HepG2 (cell line): ENCODE measurements at regions not wholly inside any gene's neighbourhood (a gene's known extent, or its start where the extent isn't known, plus 50 kb on each side); places are given as distances from the start of the nearest gene placed in this dataset.

Source experiments
- ATAC-seq: fragments of 200-7000 bp; cut with Tn5 transposase; 3 replicates; pipeline ENCODE4 v1.9.1; 2020; ENCODE audit warnings: mild to moderate bottlenecking, moderate library complexity
- BruUV-seq: library from RNA; stranded (reverse); fragments of 400-500 nt; replicated peaks from 2 replicates; lab custom pipeline; 2021; lab: Mats Ljungman, UMichigan
- CTCF ChIA-PET: fragments of 300-600 bp; formaldehyde crosslinking; extraction: SDS; loops from one replicate; lab custom pipeline; 2021; ENCODE audit warnings: low total read pairs, inconsistent platforms, low intra/inter-chr PET ratio; lab: Yijun Ruan, JAX
- POLR2A ChIA-PET: fragments of 350-600 bp; sonication (Branson Sonifier 250); formaldehyde crosslinking; loops from one replicate; lab custom pipeline; 2020; ENCODE audit warnings: antibody characterized with exemption, inconsistent platforms; lab: Yijun Ruan, JAX
- DNase-seq: peaks from one replicate; pipeline ENCODE4 v3.0.0-alpha.2; 2015; ENCODE audit warnings: low spot score
- FAIRE-seq: peaks from 3 replicates; lab custom pipeline; 2011; peaks lifted over from hg19 to GRCh38; lab: Jason Lieb, UNC
- H2AFZ ChIP-seq: one replicate; pipeline ENCODE4 v1.6.1; 2011; ENCODE audit warnings: low read length, inconsistent platforms
- H3K27ac ChIP-seq: fragments of 300-600 bp; 3 replicates; pipeline ENCODE4 v1.8.0; 2011; ENCODE audit warnings: mixed run types, mild to moderate bottlenecking, mixed read lengths, low read length, inconsistent platforms; ENCODE audit not compliant: insufficient read depth; ENCODE audit errors: extremely low read length
- H3K27me3 ChIP-seq, 2 experiments: fragments of 200-600 bp in 1 of 2; 2 replicates in 1 of 2; 3 replicates in 1 of 2; pipeline versions ENCODE4 v1.6.0 to v1.8.0; 2011; ENCODE audit warnings: low read length in 2 of 2, mild to moderate bottlenecking in 2 of 2, moderate library complexity in 2 of 2, inconsistent platforms in 1 of 2; ENCODE audit not compliant: insufficient read depth in 2 of 2, control insufficient read depth in 1 of 2
- H3K36me3 ChIP-seq, 2 experiments: fragments of 200-600 bp in 1 of 2; replicated peaks in 1 of 2; 2 replicates in 1 of 2; 3 replicates in 1 of 2; pipeline versions ENCODE4 v1.5.1 to v1.8.0; 2011; ENCODE audit warnings: low read length in 2 of 2, inconsistent platforms in 1 of 2; ENCODE audit not compliant: insufficient read depth in 2 of 2, control insufficient read depth in 1 of 2
- H3K4me1 ChIP-seq: 2 replicates; pipeline ENCODE4 v1.5.1; 2012; ENCODE audit warnings: low read length, inconsistent platforms; ENCODE audit not compliant: insufficient read depth
- H3K4me2 ChIP-seq: 2 replicates; pipeline ENCODE4 v1.6.0; 2011; ENCODE audit warnings: low read depth, low read length, inconsistent platforms
- H3K4me3 ChIP-seq, 3 experiments: fragments of 200-600 bp in 1 of 3; sonication (generic), shearing (Covaris generic) in 1 of 3; replicated peaks in 1 of 3; 2 replicates each; pipeline ENCODE4 v1.5.1; 2011 to 2016; ENCODE audit warnings: low read length in 3 of 3, inconsistent platforms in 2 of 3, low read depth in 2 of 3, mild to moderate bottlenecking in 2 of 3, control low read depth in 1 of 3, mixed read lengths in 1 of 3; ENCODE audit not compliant: insufficient read depth in 1 of 3
- H3K79me2 ChIP-seq: one replicate; pipeline ENCODE4 v1.6.1; 2011; ENCODE audit warnings: low read length, inconsistent platforms; ENCODE audit not compliant: insufficient read depth
- H3K9ac ChIP-seq: 2 replicates; pipeline ENCODE4 v1.6.0; 2011; ENCODE audit warnings: mild to moderate bottlenecking, low read depth, low read length, inconsistent platforms; ENCODE audit not compliant: insufficient read depth
- H3K9me3 ChIP-seq: 2 replicates; pipeline ENCODE4 v1.5.1; 2012; ENCODE audit warnings: mild to moderate bottlenecking, low read length
- H4K20me1 ChIP-seq: 2 replicates; pipeline ENCODE4 v1.6.0; 2011; ENCODE audit warnings: inconsistent platforms, mild to moderate bottlenecking, low read length, moderate library complexity; ENCODE audit not compliant: insufficient read depth
- ATM ChIP-seq: fragments of 450-650 bp; IDR thresholded peaks from 2 replicates; pipeline ENCODE4 v1.7.1; 2017; ENCODE audit warnings: mild to moderate bottlenecking, borderline replicate concordance
- DPF2 ChIP-seq: sonication (generic); formaldehyde crosslinking; IDR thresholded peaks from 2 replicates; pipeline ENCODE4 v1.4.0; 2020; ENCODE audit warnings: mild to moderate bottlenecking, low read depth, missing genetic modification reagents, borderline replicate concordance
- HMGA1 ChIP-seq: sonication (generic); formaldehyde crosslinking; conservative IDR thresholded peaks from 2 replicates; pipeline ENCODE4 v1.4.0; 2020; ENCODE audit warnings: missing genetic modification reagents
- ISL2 ChIP-seq: sonication (generic); formaldehyde crosslinking; IDR thresholded peaks from 2 replicates; pipeline ENCODE4 v1.5.0; 2020; ENCODE audit warnings: missing genetic modification reagents
- KMT2A ChIP-seq: sonication (generic); formaldehyde crosslinking; IDR thresholded peaks from 2 replicates; pipeline ENCODE4 v1.4.0; 2020; ENCODE audit warnings: missing genetic modification reagents
- NFKBIZ ChIP-seq: IDR thresholded peaks from 2 replicates; pipeline ENCODE4 v1.6.1; 2018; ENCODE audit warnings: missing genetic modification reagents, missing compliant biosample characterization
- NRL ChIP-seq: sonication (generic); formaldehyde crosslinking; IDR thresholded peaks from 2 replicates; pipeline ENCODE4 v1.5.0; 2020; ENCODE audit warnings: missing genetic modification reagents, mild to moderate bottlenecking, moderate library complexity, borderline replicate concordance
- U2AF2 ChIP-seq: fragments of 200-400 bp; formaldehyde crosslinking; IDR thresholded peaks from 2 replicates; pipeline ENCODE4 v1.6.1; 2017; ENCODE audit warnings: low read depth, mild to moderate bottlenecking, low read length
- ZNF776 ChIP-seq: sonication (generic); formaldehyde crosslinking; IDR thresholded peaks from 2 replicates; pipeline ENCODE4 v1.4.0; 2020; ENCODE audit warnings: mild to moderate bottlenecking, missing genetic modification reagents
- WGBS: methylation state at CpG from one replicate; pipeline ENCODE4 v1.1.6; 2017; ENCODE audit warnings: low lambda C conversion rate; 5-methylcytosine and 5-hydroxymethylcytosine counted together
- in situ Hi-C: cut with HindIII; loops from 2 replicates; pipeline ENCODE4 v1.10.0; 2017; ENCODE audit warnings: low pct_unique_long_range_greater_than_20kb; ENCODE audit not compliant: extremely low pct_ligation_motif_present
- intact Hi-C: fragments of 100-400 bp; cut with micrococcal nuclease; formaldehyde crosslinking; loops from one replicate; pipeline ENCODE4 v1.10.0; 2022; ENCODE audit not compliant: unreplicated experiment
- TF ChIP-seq, protein P1 (sequence below): sonication (generic); formaldehyde crosslinking; IDR thresholded peaks from 2 replicates; pipeline ENCODE4 v1.5.1; 2020; ENCODE audit warnings: missing genetic modification reagents, mild to moderate bottlenecking, borderline replicate concordance
- TF ChIP-seq, protein P2 (sequence below): sonication (generic); formaldehyde crosslinking; IDR thresholded peaks from 2 replicates; pipeline ENCODE4 v1.8.1; 2023; ENCODE audit warnings: mild to moderate bottlenecking, missing genetic modification reagents
- TF ChIP-seq, protein P3 (sequence below): sonication (generic); formaldehyde crosslinking; IDR thresholded peaks from 2 replicates; pipeline ENCODE4 v1.4.0; 2020; ENCODE audit warnings: mild to moderate bottlenecking, missing genetic modification reagents

DNA sequence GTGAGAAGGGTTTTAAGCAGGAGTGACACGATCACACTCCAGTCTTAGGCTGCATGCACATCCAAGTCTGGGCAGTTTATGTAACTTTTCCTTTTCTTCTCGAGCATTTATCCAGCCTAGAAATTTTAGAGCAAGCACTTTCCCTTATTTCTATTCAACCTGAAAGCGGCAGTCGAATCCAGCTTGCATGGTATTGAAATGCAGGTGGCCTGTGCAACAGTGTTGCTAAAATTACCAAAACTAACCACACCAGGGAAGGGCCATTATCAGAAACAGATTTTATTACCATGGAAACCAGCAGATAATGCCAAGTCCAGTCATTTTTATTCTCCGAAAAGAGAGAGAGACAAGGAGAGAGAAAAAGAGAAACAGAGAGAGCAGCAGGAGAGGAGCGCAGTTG lies 179.9 kb upstream of the ZC3H12A start (continued):
- no peak for TF ChIP-seq HMGA1

DNA sequence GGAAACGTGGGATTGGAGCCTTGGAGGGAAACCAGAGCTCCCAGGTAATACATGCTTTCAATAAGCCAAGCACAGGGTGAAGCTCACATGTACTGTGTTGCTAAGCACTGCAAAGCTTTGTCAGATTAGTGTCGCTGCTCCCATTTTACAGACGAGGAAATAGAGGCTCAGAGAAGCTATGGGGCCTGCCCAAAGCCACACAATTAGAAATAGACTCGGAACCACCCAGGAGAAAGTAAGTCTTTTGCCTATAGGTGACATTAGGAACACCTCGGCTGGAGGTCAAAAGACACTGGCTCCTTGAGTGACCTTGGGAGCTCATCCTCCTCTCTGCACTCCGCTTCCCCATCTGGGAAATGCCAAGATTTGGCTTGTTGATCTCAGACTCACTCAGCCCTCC lies 175.6 kb upstream of the ZC3H12A start:
- in situ Hi-C loops, result no loop called here
- Histone ChIP-seq H3K79me2 (no peaks in the 10 kb centered on the region), H3K27me3 (peaks cover 0 to 26% of the 10 kb centered on the region in 2 experiments; a peak in 2 of 5 replicates), H3K4me3 (no peak overlapping the region), H4K20me1 (no peaks in the 10 kb centered on the region), H2AFZ (no peak overlapping the region), H3K36me3 (no peaks in the 10 kb centered on the region), H3K27ac (no peak overlapping the region), H3K9ac (no peak overlapping the region), H3K9me3 (no peaks in the 10 kb centered on the region), H3K4me2 (no peak overlapping the region), H3K4me1 (no peaks in the 10 kb centered on the region)
- no peak for FAIRE-seq
- no peak for ATAC-seq
- TF ChIP-seq DPF2 (CRISPR knock-in tag) (no peak), ISL2 (CRISPR knock-in tag) (no peak), NRL (CRISPR knock-in tag) (no peak)
- BruUV-seq, result no TSS peak
- intact Hi-C loops, result no loop called here
- 5% methylated on average over 6 of the region's 6 CpGs for WGBS
- ChIA-PET CTCF (no interaction called here), POLR2A (no interaction called here)
- DNase-seq, result no peak

DNA sequence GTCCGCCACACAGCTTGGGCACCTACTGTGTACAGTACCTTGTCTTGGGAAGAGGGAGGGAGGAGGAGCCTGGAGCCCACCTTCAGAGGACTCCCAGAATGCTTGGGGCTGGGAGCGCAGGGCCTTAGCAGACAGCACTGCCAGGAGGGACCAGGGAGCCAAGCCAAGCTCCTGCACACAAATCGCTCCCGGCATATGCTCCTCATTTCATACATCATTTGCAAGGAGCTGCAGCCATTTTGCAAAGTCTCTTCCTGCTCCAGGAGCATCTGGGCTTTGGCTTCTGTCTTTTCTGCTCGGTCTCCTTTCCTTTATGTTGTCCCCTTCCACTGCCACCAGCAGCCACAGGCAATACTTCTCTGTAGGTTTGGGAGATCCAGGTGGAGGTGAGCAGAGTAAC lies 175.2 kb upstream of the ZC3H12A start:
- ATAC-seq, result no peak
- DNase-seq, result no peak
- H3K9ac ChIP-seq, result no peak overlapping the region
- ChIA-PET POLR2A (no interaction called here), CTCF (no interaction called here)
- BruUV-seq, result no TSS peak
- no peaks in the 10 kb centered on the region for H3K9me3 ChIP-seq
- H2AFZ ChIP-seq, result no peak overlapping the region
- H3K36me3 ChIP-seq, result no peaks in the 10 kb centered on the region
- H4K20me1 ChIP-seq, result no peaks in the 10 kb centered on the region
- no peak overlapping the region for H3K4me3 ChIP-seq
- no peak for FAIRE-seq
- 19% methylated on average over 2 of the region's 5 CpGs for WGBS
- no peak overlapping the region for H3K4me2 ChIP-seq
- no peaks in the 10 kb centered on the region for H3K4me1 ChIP-seq
- no peaks in the 10 kb centered on the region for H3K79me2 ChIP-seq
- peaks cover 0 to 23% of the 10 kb centered on the region in 2 experiments; a peak in 2 of 5 replicates for H3K27me3 ChIP-seq
- intact Hi-C loops (no loop called here), in situ Hi-C loops (no loop called here)
- H3K27ac ChIP-seq, result no peak overlapping the region
- TF ChIP-seq ATM (no peak), ZNF776 (CRISPR knock-in tag) (no peak), KMT2A (CRISPR knock-in tag) (no peak), NFKBIZ (CRISPR knock-in tag) (no peak), U2AF2 (no peak)
- TF ChIP-seq, protein P1, sequence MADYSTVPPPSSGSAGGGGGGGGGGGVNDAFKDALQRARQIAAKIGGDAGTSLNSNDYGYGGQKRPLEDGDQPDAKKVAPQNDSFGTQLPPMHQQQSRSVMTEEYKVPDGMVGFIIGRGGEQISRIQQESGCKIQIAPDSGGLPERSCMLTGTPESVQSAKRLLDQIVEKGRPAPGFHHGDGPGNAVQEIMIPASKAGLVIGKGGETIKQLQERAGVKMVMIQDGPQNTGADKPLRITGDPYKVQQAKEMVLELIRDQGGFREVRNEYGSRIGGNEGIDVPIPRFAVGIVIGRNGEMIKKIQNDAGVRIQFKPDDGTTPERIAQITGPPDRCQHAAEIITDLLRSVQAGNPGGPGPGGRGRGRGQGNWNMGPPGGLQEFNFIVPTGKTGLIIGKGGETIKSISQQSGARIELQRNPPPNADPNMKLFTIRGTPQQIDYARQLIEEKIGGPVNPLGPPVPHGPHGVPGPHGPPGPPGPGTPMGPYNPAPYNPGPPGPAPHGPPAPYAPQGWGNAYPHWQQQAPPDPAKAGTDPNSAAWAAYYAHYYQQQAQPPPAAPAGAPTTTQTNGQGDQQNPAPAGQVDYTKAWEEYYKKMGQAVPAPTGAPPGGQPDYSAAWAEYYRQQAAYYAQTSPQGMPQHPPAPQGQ, result no peak
- TF ChIP-seq, protein P2, sequence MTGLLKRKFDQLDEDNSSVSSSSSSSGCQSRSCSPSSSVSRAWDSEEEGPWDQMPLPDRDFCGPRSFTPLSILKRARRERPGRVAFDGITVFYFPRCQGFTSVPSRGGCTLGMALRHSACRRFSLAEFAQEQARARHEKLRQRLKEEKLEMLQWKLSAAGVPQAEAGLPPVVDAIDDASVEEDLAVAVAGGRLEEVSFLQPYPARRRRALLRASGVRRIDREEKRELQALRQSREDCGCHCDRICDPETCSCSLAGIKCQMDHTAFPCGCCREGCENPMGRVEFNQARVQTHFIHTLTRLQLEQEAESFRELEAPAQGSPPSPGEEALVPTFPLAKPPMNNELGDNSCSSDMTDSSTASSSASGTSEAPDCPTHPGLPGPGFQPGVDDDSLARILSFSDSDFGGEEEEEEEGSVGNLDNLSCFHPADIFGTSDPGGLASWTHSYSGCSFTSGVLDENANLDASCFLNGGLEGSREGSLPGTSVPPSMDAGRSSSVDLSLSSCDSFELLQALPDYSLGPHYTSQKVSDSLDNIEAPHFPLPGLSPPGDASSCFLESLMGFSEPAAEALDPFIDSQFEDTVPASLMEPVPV (CRISPR knock-in tag), result no peak
- TF ChIP-seq, protein P3, sequence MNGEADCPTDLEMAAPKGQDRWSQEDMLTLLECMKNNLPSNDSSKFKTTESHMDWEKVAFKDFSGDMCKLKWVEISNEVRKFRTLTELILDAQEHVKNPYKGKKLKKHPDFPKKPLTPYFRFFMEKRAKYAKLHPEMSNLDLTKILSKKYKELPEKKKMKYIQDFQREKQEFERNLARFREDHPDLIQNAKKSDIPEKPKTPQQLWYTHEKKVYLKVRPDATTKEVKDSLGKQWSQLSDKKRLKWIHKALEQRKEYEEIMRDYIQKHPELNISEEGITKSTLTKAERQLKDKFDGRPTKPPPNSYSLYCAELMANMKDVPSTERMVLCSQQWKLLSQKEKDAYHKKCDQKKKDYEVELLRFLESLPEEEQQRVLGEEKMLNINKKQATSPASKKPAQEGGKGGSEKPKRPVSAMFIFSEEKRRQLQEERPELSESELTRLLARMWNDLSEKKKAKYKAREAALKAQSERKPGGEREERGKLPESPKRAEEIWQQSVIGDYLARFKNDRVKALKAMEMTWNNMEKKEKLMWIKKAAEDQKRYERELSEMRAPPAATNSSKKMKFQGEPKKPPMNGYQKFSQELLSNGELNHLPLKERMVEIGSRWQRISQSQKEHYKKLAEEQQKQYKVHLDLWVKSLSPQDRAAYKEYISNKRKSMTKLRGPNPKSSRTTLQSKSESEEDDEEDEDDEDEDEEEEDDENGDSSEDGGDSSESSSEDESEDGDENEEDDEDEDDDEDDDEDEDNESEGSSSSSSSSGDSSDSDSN (CRISPR knock-in tag), result no peak
